Tibial nerve (tissue), 4 donors: ENCODE measurements at regions not wholly inside any gene's neighbourhood (a gene's known extent, or its start where the extent isn't known, plus 50 kb on each side); places are given as distances from the start of the nearest gene placed in this dataset.

Experiments used
- EP300 ChIP-seq, 2 donors: sonication (generic); formaldehyde crosslinking; IDR thresholded peaks; one replicate each; pipeline ENCODE4 v1.6.1; 2017; ENCODE audit warnings: antibody characterized with exemption in 2 of 2, mild to moderate bottlenecking in 1 of 2
- POLR2A ChIP-seq, 2 donors: fragments of 450-650 bp; IDR thresholded peaks; one replicate each; pipeline ENCODE4 v1.6.1; 2017; ENCODE audit warnings: antibody characterized with exemption in 2 of 2, mild to moderate bottlenecking in 2 of 2, moderate library complexity in 2 of 2
- TF ChIP-seq, protein P1 (sequence below), 5 experiments: fragments of 200-600 bp in 3 of 5; fragments of 450-650 bp in 2 of 5; sonication (generic) in 3 of 5; IDR thresholded peaks; one replicate each; pipeline ENCODE4 v1.5.1; 2016 to 2019; ENCODE audit warnings: antibody characterized with exemption in 5 of 5, mild to moderate bottlenecking in 3 of 5, moderate library complexity in 2 of 5

GRCh38 chr13:90403330-90404082, 944.0 kb upstream of the MIR17HG start:
- TF ChIP-seq, protein P1, sequence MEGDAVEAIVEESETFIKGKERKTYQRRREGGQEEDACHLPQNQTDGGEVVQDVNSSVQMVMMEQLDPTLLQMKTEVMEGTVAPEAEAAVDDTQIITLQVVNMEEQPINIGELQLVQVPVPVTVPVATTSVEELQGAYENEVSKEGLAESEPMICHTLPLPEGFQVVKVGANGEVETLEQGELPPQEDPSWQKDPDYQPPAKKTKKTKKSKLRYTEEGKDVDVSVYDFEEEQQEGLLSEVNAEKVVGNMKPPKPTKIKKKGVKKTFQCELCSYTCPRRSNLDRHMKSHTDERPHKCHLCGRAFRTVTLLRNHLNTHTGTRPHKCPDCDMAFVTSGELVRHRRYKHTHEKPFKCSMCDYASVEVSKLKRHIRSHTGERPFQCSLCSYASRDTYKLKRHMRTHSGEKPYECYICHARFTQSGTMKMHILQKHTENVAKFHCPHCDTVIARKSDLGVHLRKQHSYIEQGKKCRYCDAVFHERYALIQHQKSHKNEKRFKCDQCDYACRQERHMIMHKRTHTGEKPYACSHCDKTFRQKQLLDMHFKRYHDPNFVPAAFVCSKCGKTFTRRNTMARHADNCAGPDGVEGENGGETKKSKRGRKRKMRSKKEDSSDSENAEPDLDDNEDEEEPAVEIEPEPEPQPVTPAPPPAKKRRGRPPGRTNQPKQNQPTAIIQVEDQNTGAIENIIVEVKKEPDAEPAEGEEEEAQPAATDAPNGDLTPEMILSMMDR (IDR thresholded peaks at IDR 0.05): no peak
- TF ChIP-seq POLR2A (IDR thresholded peaks at IDR 0.05): no peak
- no peak for TF ChIP-seq EP300 (IDR thresholded peaks at IDR 0.05)
